ENCODE measurements at regions not wholly inside any gene's neighbourhood (a gene's known extent, or its start where the extent isn't known, plus 50 kb on each side); places are given as distances from the start of the nearest gene placed in this dataset.

DNA sequence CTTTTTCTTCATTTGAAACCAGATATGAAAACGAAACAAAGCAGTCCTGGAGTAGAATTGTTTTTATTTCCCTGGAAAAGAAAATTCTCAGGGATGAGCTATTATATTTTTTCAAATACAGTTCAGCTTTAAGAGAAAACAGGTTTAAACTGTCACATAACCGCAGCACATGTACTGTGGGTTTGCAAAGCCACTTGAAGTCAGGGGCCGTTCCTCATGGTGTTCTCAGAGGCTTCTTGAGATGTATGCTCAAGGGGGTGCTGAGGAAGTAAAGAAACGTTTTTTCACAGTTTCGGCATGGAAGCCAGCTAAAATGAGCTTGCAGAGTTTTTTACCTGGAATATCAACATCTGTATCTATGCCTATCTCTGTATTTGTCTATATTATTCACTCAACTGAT is 225.3 kb downstream of the MC4R start:
- no peak overlapping the region for H3K4me3 ChIP-seq (replicated peaks; ENCODE audit: low read depth, low read length)
- no peak for TF ChIP-seq CTCF (IDR thresholded peaks at IDR 0.05; ENCODE audit: low read length, missing control alignments)
- no peak for DNase-seq (ENCODE audit: low read depth)

GRCh38 chr18:60146220-60146960 is 226.2 kb downstream of the MC4R start:
- TF ChIP-seq CTCF (IDR thresholded peaks at IDR 0.05; ENCODE audit: low read length, missing control alignments) = no peak
- DNase-seq (ENCODE audit: low read depth) = peak; percentile 1
- H3K4me3 ChIP-seq (replicated peaks; ENCODE audit: low read depth, low read length) = no peak overlapping the region

GRCh38 chr18:60145776-60146175 is 226.8 kb downstream of the MC4R start:
- TF ChIP-seq CTCF (IDR thresholded peaks at IDR 0.05; ENCODE audit: low read length, missing control alignments) = no peak
- no peak for DNase-seq (ENCODE audit: low read depth)
- no peak overlapping the region for H3K4me3 ChIP-seq (replicated peaks; ENCODE audit: low read depth, low read length)

- no peak for TF ChIP-seq CTCF (IDR thresholded peaks at IDR 0.05; ENCODE audit: low read length, missing control alignments)
Observed at GRCh38 chr18:60134806-60135205, 235.0 kb downstream of the PMAIP1 start.

DNA sequence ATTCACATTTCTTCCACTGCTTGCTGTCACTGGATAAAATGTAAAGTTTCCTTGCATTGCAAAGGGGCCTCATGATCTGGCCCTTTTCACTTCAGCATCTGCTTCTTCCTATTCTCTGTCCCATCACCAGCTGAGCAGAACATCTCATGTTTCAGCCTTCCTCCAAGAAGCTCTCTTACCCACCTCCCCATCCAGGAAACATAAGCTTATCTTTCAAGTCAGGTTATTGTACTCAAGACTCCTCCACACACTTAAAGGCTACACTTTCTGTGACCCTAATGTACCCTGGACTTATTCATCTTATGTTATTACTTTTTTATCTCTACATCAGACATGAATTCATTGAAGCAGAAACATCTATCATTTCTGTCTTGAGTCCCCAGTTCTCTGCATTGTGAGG is 230.5 kb downstream of the PMAIP1 start:
- DNase-seq (ENCODE audit: low read depth) = no peak
- no peak overlapping the region for H3K4me3 ChIP-seq (replicated peaks; ENCODE audit: low read depth, low read length)
- no peak for TF ChIP-seq CTCF (IDR thresholded peaks at IDR 0.05; ENCODE audit: low read length, missing control alignments)

More at GRCh38 chr18:60134806-60135205, 235.0 kb downstream of the PMAIP1 start:
- H3K4me3 ChIP-seq (replicated peaks; ENCODE audit: low read depth, low read length) = no peak overlapping the region
- no peak for DNase-seq (ENCODE audit: low read depth)

DNA sequence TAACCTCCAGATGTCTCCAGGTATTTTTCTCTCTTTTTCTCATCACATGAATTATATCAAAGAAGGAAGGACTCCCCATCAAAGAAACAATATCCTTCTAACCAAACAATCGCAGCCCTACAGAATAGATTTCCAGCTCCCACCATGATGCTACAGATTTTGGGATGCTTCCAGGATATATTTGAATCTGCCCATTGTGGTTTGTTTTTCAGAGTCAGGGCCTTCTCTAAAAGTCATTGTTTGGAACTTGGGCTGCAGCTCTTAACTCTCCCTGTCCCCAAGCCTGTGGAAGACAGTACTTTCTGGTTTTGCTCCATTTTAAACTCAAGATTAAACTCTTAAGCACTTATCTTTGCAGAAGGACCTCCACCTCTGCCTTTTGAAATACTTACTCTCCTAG is 223.2 kb downstream of the PMAIP1 start:
- DNase-seq (ENCODE audit: low read depth) = no peak
- no peak for TF ChIP-seq CTCF (IDR thresholded peaks at IDR 0.05; ENCODE audit: low read length, missing control alignments)
- no peak overlapping the region for H3K4me3 ChIP-seq (replicated peaks; ENCODE audit: low read depth, low read length)

DNA sequence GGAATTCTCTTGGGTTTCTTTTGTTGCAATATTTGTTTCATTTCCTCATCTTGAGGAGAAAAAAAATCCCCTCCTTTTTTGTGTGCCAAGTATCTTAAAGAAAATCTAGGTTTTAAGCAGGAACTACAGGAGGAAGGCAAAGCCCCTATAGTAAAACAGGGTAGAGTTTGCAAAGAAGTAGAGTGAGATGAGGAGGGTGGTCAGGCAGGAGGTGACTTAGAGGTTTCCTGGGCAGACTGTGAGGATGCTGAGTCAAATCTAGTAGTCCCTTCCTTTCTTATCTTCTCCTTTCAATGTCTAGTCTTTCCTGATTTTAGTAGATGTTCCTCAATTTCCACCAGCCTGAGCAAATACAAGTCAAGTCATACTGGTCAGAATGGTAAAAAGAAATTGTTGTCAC is 222.5 kb downstream of the PMAIP1 start:
- DNase-seq (ENCODE audit: low read depth) = no peak
- H3K4me3 ChIP-seq (replicated peaks; ENCODE audit: low read depth, low read length) = no peak overlapping the region
- TF ChIP-seq CTCF (IDR thresholded peaks at IDR 0.05; ENCODE audit: low read length, missing control alignments) = no peak
